ENCODE measurements at regions not wholly inside any gene's neighbourhood (a gene's known extent, or its start where the extent isn't known, plus 50 kb on each side); places are given as distances from the start of the nearest gene placed in this dataset.

DNA sequence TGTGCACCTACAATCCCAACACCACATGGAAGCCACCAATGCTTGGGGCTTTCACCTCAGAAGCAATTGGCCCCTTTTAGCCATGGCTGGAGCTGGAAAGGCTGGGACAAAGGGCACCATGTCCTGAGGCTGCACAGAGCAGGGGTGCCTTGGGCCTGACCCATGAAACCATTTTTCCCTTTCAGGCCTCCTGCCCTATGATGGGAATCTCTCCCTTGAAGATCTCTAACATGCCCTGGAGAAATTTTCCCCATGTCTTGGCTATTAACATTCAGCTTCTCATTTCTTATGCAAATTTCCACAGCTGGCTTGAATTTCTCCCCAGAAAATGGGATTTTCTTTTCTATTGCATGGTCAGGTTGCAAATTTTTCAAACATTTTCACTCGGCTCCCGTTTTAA lies 823.6 kb downstream of the GALC start:
- H3K36me3 Mint-ChIP-seq (ENCODE audit: low read depth): 0 out of 2 replicates have a peak, but pooled peaks cover under 1% of the 10 kb centered on the region
- no peak overlapping the region for H3K27ac Mint-ChIP-seq
- H3K4me1 Mint-ChIP-seq (ENCODE audit: low read depth): no peaks in the 10 kb centered on the region
- H3K9me3 Mint-ChIP-seq: peaks cover 39% of the 10 kb centered on the region
- no peak overlapping the region for H3K4me3 Mint-ChIP-seq
- no peaks in the 10 kb centered on the region for H3K27me3 Mint-ChIP-seq (ENCODE audit: insufficient read depth)
- TF ChIP-seq, protein P1, sequence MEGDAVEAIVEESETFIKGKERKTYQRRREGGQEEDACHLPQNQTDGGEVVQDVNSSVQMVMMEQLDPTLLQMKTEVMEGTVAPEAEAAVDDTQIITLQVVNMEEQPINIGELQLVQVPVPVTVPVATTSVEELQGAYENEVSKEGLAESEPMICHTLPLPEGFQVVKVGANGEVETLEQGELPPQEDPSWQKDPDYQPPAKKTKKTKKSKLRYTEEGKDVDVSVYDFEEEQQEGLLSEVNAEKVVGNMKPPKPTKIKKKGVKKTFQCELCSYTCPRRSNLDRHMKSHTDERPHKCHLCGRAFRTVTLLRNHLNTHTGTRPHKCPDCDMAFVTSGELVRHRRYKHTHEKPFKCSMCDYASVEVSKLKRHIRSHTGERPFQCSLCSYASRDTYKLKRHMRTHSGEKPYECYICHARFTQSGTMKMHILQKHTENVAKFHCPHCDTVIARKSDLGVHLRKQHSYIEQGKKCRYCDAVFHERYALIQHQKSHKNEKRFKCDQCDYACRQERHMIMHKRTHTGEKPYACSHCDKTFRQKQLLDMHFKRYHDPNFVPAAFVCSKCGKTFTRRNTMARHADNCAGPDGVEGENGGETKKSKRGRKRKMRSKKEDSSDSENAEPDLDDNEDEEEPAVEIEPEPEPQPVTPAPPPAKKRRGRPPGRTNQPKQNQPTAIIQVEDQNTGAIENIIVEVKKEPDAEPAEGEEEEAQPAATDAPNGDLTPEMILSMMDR (IDR thresholded peaks at IDR 0.05): no peak
- no peak for DNase-seq

DNA sequence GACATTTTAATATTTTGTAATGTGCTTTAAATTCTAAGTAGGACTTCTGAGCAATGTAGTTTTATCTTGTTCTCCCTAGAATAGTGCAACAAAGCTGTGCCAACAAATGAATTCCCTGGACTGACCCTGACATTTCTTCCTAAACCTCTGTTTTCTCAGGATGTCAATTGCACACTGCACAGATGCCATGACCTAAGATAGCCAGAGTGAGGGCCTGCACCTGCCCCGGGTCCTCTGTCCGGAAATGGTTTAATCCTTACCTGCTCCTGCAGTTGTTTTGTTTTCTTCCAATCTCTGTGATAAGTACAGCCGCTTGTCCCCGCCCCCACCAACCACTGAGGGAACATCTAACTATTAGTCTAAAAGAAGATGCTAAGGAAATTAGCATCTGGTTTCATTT lies 831.5 kb downstream of the GALC start:
- H3K4me3 Mint-ChIP-seq: no peak overlapping the region

DNA sequence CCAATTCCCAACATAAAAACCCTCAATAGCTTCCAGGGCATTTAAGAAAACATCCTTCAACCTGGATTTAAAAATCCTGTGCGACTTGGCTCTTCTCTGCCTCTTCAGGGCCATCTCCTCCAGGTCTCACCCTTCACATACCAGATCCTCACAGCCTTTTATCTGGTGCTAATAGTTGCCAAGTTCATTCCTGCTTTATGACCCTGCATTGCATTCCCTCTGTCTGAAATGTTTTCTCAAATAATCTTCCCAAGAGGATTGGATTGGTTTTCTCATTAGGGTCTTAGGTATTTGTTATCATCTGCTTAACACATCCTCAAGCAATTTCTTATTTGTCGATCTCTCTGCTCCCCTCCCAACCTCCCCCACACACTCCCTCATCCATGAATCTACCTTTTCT lies 832.0 kb downstream of the GALC start:
- H3K36me3 Mint-ChIP-seq (ENCODE audit: low read depth): peaks cover 9% of the 10 kb centered on the region; the same call in 1 of the 2 replicates
- H3K4me3 Mint-ChIP-seq: no peak overlapping the region
- no peak overlapping the region for H3K27ac Mint-ChIP-seq
- no peaks in the 10 kb centered on the region for H3K27me3 Mint-ChIP-seq (ENCODE audit: insufficient read depth)
- no peak for DNase-seq
- TF ChIP-seq, protein P1 (IDR thresholded peaks at IDR 0.05): no peak
- H3K4me1 Mint-ChIP-seq (ENCODE audit: low read depth): no peaks in the 10 kb centered on the region
- H3K9me3 Mint-ChIP-seq: peaks cover 51% of the 10 kb centered on the region

More for the DNA sequence above, 831.5 kb downstream of the GALC start:
- no peaks in the 10 kb centered on the region for H3K27me3 Mint-ChIP-seq (ENCODE audit: insufficient read depth)
- TF ChIP-seq, protein P1 (IDR thresholded peaks at IDR 0.05): no peak
- H3K36me3 Mint-ChIP-seq (ENCODE audit: low read depth): peaks cover 9% of the 10 kb centered on the region; the same call in 1 of the 2 replicates
- no peak overlapping the region for H3K27ac Mint-ChIP-seq
- no peaks in the 10 kb centered on the region for H3K4me1 Mint-ChIP-seq (ENCODE audit: low read depth)
- no peak for DNase-seq
- peaks cover 51% of the 10 kb centered on the region for H3K9me3 Mint-ChIP-seq

DNA sequence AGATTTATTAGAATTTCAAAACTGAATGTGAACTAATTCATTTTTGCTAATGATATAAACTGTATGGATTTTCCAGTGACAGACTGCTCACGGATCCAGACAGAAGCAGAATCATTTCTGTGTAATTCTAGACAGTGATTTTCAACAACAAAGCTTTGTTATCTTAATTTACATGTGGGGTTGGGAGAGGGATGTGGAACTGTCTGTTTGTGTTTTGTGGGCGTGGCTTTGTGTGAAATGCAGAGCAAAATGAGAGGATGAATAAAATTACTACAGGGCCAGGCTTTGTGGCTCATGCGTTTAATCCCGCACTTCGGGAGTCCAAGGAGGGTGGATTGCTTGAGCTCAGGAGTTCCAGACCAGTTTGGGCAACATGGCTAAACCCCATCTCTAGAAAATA lies 834.7 kb downstream of the GALC start:
- peaks cover 46% of the 10 kb centered on the region for H3K9me3 Mint-ChIP-seq
- TF ChIP-seq, protein P1 (IDR thresholded peaks at IDR 0.05): no peak
- no peaks in the 10 kb centered on the region for H3K27me3 Mint-ChIP-seq (ENCODE audit: insufficient read depth)
- DNase-seq: no peak
- H3K27ac Mint-ChIP-seq: no peak overlapping the region
- H3K36me3 Mint-ChIP-seq (ENCODE audit: low read depth): peaks cover 5% of the 10 kb centered on the region; the same call in 1 of the 2 replicates
- H3K4me3 Mint-ChIP-seq: no peak overlapping the region
- H3K4me1 Mint-ChIP-seq (ENCODE audit: low read depth): no peaks in the 10 kb centered on the region

DNA sequence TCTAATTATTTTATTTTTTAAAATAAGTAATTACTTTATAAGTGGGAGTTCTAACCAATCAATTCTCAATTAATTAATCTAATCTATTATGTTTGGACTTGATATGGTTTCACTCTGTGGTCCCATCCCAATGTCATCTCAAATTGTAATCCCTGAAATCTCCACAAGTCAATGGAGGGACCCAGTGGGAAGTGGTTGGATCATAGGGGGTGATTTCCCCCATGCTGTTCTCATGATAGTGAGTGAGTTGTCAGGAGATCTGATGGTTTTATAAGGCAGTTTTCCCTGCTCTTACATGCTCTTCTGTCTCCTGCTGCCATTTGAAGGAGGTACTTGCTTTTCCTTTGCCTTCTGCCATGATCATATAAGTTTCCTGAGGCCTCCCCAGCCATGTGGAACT lies 836.1 kb downstream of the GALC start:
- DNase-seq: no peak
- Mint-ChIP-seq H3K9me3 (peaks cover 55% of the 10 kb centered on the region), H3K27ac (no peak overlapping the region), H3K27me3 (ENCODE audit: insufficient read depth) (no peaks in the 10 kb centered on the region), H3K4me3 (no peak overlapping the region), H3K36me3 (ENCODE audit: low read depth) (peaks cover 5% of the 10 kb centered on the region; the same call in 1 of the 2 replicates), H3K4me1 (ENCODE audit: low read depth) (no peaks in the 10 kb centered on the region)
- TF ChIP-seq, protein P1 (IDR thresholded peaks at IDR 0.05): no peak
